Gastrocnemius medialis (tissue), 4 donors: ENCODE measurements at regions not wholly inside any gene's neighbourhood (a gene's known extent, or its start where the extent isn't known, plus 50 kb on each side); places are given as distances from the start of the nearest gene placed in this dataset.

ENCODE experiments used
- CTCF ChIP-seq, 5 experiments: fragments of 450-650 bp in 3 of 5; fragments of 200-600 bp in 2 of 5; sonication (generic) in 2 of 5; IDR thresholded peaks in 4 of 5; conservative IDR thresholded peaks in 1 of 5; 1 replicate in 4 of 5; 2 replicates in 1 of 5; pipeline ENCODE4 v1.5.1; 2016 to 2019; ENCODE audit warnings: antibody characterized with exemption in 5 of 5, mild to moderate bottlenecking in 3 of 5, moderate library complexity in 3 of 5
- POLR2A ChIP-seq, 2 donors: fragments of 450-650 bp; IDR thresholded peaks; one replicate each; pipeline ENCODE4 v1.6.1; 2017; ENCODE audit warnings: antibody characterized with exemption in 2 of 2, mild to moderate bottlenecking in 2 of 2, moderate library complexity in 2 of 2

GRCh38 chr6:33507261-33507660, 52.9 kb downstream of the ZBTB9 start:
- TF ChIP-seq CTCF (IDR thresholded peaks at IDR 0.05 in 4 of 5, conservative IDR thresholded peaks at IDR 0.05 in 1 of 5) (no peak), POLR2A (IDR thresholded peaks at IDR 0.05) (no peak)
